Kidney glomerular epithelial cell (primary cell): ENCODE measurements at regions not wholly inside any gene's neighbourhood (a gene's known extent, or its start where the extent isn't known, plus 50 kb on each side); places are given as distances from the start of the nearest gene placed in this dataset.

Experiments used
- DNase-seq: peaks from one replicate; lab custom pipeline; 2025; lab: John Stamatoyannopoulos, UW

- no peak for DNase-seq
These were observed 1123.7 kb upstream of the PABPC4L start for GRCh38 chr4:135325264-135325663.

GRCh38 chr4:135319685-135320084, 1118.1 kb upstream of the PABPC4L start:
- DNase-seq, result no peak

GRCh38 chr4:135316266-135316779, 1114.7 kb upstream of the PABPC4L start:
- DNase-seq, result no peak

- no peak for DNase-seq
These were observed 1088.5 kb upstream of the PABPC4L start for GRCh38 chr4:135290136-135290535.

- DNase-seq, result no peak
These were observed 1082.3 kb upstream of the PABPC4L start for GRCh38 chr4:135283934-135284333.

GRCh38 chr4:135282676-135283075, 1081.1 kb upstream of the PABPC4L start:
- no peak for DNase-seq

GRCh38 chr4:135281230-135281629, 1079.6 kb upstream of the PABPC4L start:
- DNase-seq, result no peak

- DNase-seq, result no peak
These were observed 1076.4 kb upstream of the PABPC4L start for GRCh38 chr4:135277980-135278315.

- DNase-seq, result no peak
These were observed 1075.7 kb upstream of the PABPC4L start for GRCh38 chr4:135277068-135277979.

- no peak for DNase-seq
These were observed 1072.8 kb upstream of the PABPC4L start for GRCh38 chr4:135274416-135274815.

- DNase-seq, result no peak
These were observed 1067.7 kb upstream of the PABPC4L start for GRCh38 chr4:135269125-135269890.

- no peak for DNase-seq
These were observed 1066.8 kb upstream of the PABPC4L start for GRCh38 chr4:135268369-135268768.

- DNase-seq, result no peak
These were observed 1065.7 kb upstream of the PABPC4L start for GRCh38 chr4:135267148-135267865.

GRCh38 chr4:135256111-135256510, 1054.5 kb upstream of the PABPC4L start:
- no peak for DNase-seq

- DNase-seq, result no peak
These were observed 1048.5 kb upstream of the PABPC4L start for GRCh38 chr4:135250040-135250439.

GRCh38 chr4:135249024-135249423, 1047.4 kb upstream of the PABPC4L start:
- DNase-seq, result no peak

- peak; percentile 18 for DNase-seq
These were observed 1043.1 kb upstream of the PABPC4L start for GRCh38 chr4:135244696-135245095.

- no peak for DNase-seq
These were observed 1042.5 kb upstream of the PABPC4L start for GRCh38 chr4:135244056-135244455.

- DNase-seq, result no peak
These were observed 1039.2 kb upstream of the PABPC4L start for GRCh38 chr4:135240796-135241195.

- DNase-seq, result no peak
These were observed 1038.4 kb upstream of the PABPC4L start for GRCh38 chr4:135239964-135240363.

GRCh38 chr4:135238940-135239339, 1037.4 kb upstream of the PABPC4L start:
- DNase-seq, result no peak

GRCh38 chr4:135236048-135236447, 1034.5 kb upstream of the PABPC4L start:
- no peak for DNase-seq
